H9 (cell line): ENCODE measurements at regions not wholly inside any gene's neighbourhood (a gene's known extent, or its start where the extent isn't known, plus 50 kb on each side); places are given as distances from the start of the nearest gene placed in this dataset.

ENCODE experiments used
- DNase-seq: peaks from one replicate; pipeline ENCODE4 v3.0.0-alpha.2; 2017
- H2AFZ ChIP-seq: one replicate; pipeline ENCODE4 v1.6.1; 2013; ENCODE audit warnings: mild to moderate bottlenecking, low read length, control low read depth, moderate library complexity
- H2AK5ac ChIP-seq: 2 replicates; pipeline ENCODE4 v1.6.1; 2013; ENCODE audit warnings: low read length, control low read depth, mixed read lengths; ENCODE audit not compliant: insufficient read length
- H2BK120ac ChIP-seq: one replicate; pipeline ENCODE4 v1.6.1; 2013; ENCODE audit warnings: low read depth, mild to moderate bottlenecking, low read length, control low read depth, inconsistent platforms; ENCODE audit not compliant: poor library complexity, severe bottlenecking
- H2BK12ac ChIP-seq: 2 replicates; pipeline ENCODE4 v1.6.1; 2013; ENCODE audit warnings: low read length, control low read depth, mixed read lengths, low read depth; ENCODE audit not compliant: insufficient read length
- H2BK15ac ChIP-seq: 2 replicates; pipeline ENCODE4 v1.6.1; 2013; ENCODE audit warnings: low read depth, low read length, control low read depth
- H2BK20ac ChIP-seq: one replicate; pipeline ENCODE4 v1.6.1; 2013; ENCODE audit warnings: low read depth, mild to moderate bottlenecking, low read length, control low read depth, inconsistent platforms; ENCODE audit not compliant: poor library complexity, severe bottlenecking
- H2BK5ac ChIP-seq: 2 replicates; pipeline ENCODE4 v1.6.1; 2013; ENCODE audit warnings: low read length, control low read depth, mixed read lengths; ENCODE audit not compliant: insufficient read length
- H3K14ac ChIP-seq: 2 replicates; pipeline ENCODE4 v1.6.1; 2013; ENCODE audit warnings: low read length, control low read depth; ENCODE audit not compliant: insufficient read depth
- H3K18ac ChIP-seq: 2 replicates; pipeline ENCODE4 v1.6.1; 2013; ENCODE audit warnings: low read depth, mild to moderate bottlenecking, mixed read lengths, low read length, control low read depth; ENCODE audit not compliant: insufficient read length
- H3K23ac ChIP-seq: 2 replicates; pipeline ENCODE4 v1.6.1; 2013; ENCODE audit warnings: low read length, control low read depth, mixed read lengths, low read depth; ENCODE audit not compliant: insufficient read length
- H3K23me2 ChIP-seq: 2 replicates; pipeline ENCODE4 v1.6.1; 2013; ENCODE audit warnings: low read depth, mild to moderate bottlenecking, mixed read lengths, low read length, control low read depth; ENCODE audit not compliant: insufficient read length, poor library complexity, severe bottlenecking
- H3K27ac ChIP-seq: 2 replicates; pipeline ENCODE4 v1.5.1; 2013; ENCODE audit warnings: low read length, control low read depth, mixed read lengths, low read depth; ENCODE audit not compliant: insufficient read length
- H3K27me3 ChIP-seq: 2 replicates; pipeline ENCODE4 v1.6.1; 2013; ENCODE audit warnings: low read length, control low read depth, inconsistent platforms; ENCODE audit not compliant: insufficient read depth
- H3K4ac ChIP-seq: 2 replicates; pipeline ENCODE4 v1.6.1; 2013; ENCODE audit warnings: low read depth, mild to moderate bottlenecking, control low read depth, inconsistent platforms, low read length, moderate library complexity
- H3K4me1 ChIP-seq: 2 replicates; pipeline ENCODE4 v1.6.1; 2013; ENCODE audit warnings: low read length, control low read depth, inconsistent platforms; ENCODE audit not compliant: insufficient read depth
- H3K4me2 ChIP-seq: 2 replicates; pipeline ENCODE4 v1.6.1; 2013; ENCODE audit warnings: low read length, control low read depth, mixed read lengths; ENCODE audit not compliant: insufficient read length, insufficient read depth
- H3K56ac ChIP-seq: 2 replicates; pipeline ENCODE4 v1.6.1; 2013; ENCODE audit warnings: low read depth, mild to moderate bottlenecking, mixed read lengths, low read length, control low read depth; ENCODE audit not compliant: insufficient read length
- H3K79me1 ChIP-seq: 2 replicates; pipeline ENCODE4 v1.6.1; 2013; ENCODE audit warnings: low read depth, mild to moderate bottlenecking, moderate library complexity, low read length, control low read depth, inconsistent platforms; ENCODE audit not compliant: insufficient read depth, poor library complexity, severe bottlenecking
- H3K79me2 ChIP-seq: 2 replicates; pipeline ENCODE4 v1.6.1; 2013; ENCODE audit warnings: low read length, control low read depth, inconsistent platforms; ENCODE audit not compliant: insufficient read depth
- H3K9ac ChIP-seq: 2 replicates; pipeline ENCODE4 v1.6.1; 2013; ENCODE audit warnings: low read length, control low read depth, mixed read lengths; ENCODE audit not compliant: insufficient read length; ENCODE audit errors: extremely low read depth
- H3K9me3 ChIP-seq: one replicate; pipeline ENCODE4 v1.6.1; 2013; ENCODE audit warnings: low read depth, low read length, inconsistent platforms; ENCODE audit not compliant: control insufficient read depth
- H3T11ph ChIP-seq: one replicate; pipeline ENCODE4 v1.6.1; 2013; ENCODE audit warnings: mild to moderate bottlenecking, low read length, control low read depth, inconsistent platforms
- H4K20me1 ChIP-seq: one replicate; pipeline ENCODE4 v1.6.1; 2013; ENCODE audit not compliant: control insufficient read depth, insufficient read length, insufficient read depth
- H4K5ac ChIP-seq: 2 replicates; pipeline ENCODE4 v1.6.1; 2013; ENCODE audit warnings: low read depth, mild to moderate bottlenecking, mixed read lengths, low read length, control low read depth; ENCODE audit not compliant: insufficient read length
- H4K8ac ChIP-seq: replicated peaks from 2 replicates; pipeline ENCODE4 v1.6.1; 2013; ENCODE audit warnings: low read length, control low read depth, mixed read lengths, low read depth; ENCODE audit not compliant: insufficient read length
- H4K91ac ChIP-seq: 2 replicates; pipeline ENCODE4 v1.6.1; 2013; ENCODE audit warnings: low read depth, mild to moderate bottlenecking, moderate library complexity, mixed read lengths, low read length, control low read depth; ENCODE audit not compliant: insufficient read length
- H3K27ac Mint-ChIP-seq, 3 experiments: 2 replicates in 2 of 3; 3 replicates in 1 of 3; pipeline ENCODE4 v1.8.0; 2020 to 2021; ENCODE audit warnings: mixed read lengths in 3 of 3, mild to moderate bottlenecking in 1 of 3, moderate library complexity in 1 of 3
- H3K27me3 Mint-ChIP-seq: 2 replicates; pipeline ENCODE4 v1.8.0; 2021; ENCODE audit warnings: low read depth, mild to moderate bottlenecking, moderate library complexity, mixed read lengths
- H3K36me3 Mint-ChIP-seq, 3 experiments: 2 replicates in 2 of 3; 3 replicates in 1 of 3; pipeline ENCODE4 v1.8.0; 2020 to 2021; ENCODE audit warnings: low read depth in 3 of 3, mixed read lengths in 3 of 3; ENCODE audit not compliant: insufficient read depth in 1 of 3
- H3K4me1 Mint-ChIP-seq, 2 experiments: 2 replicates each; pipeline ENCODE4 v1.8.0; 2020; ENCODE audit warnings: mixed read lengths in 2 of 2
- H3K4me3 Mint-ChIP-seq, 2 experiments: 2 replicates in 1 of 2; 3 replicates in 1 of 2; pipeline ENCODE4 v1.8.0; 2020 to 2021; ENCODE audit warnings: mild to moderate bottlenecking in 2 of 2, mixed read lengths in 2 of 2, moderate library complexity in 1 of 2
- H3K9me3 Mint-ChIP-seq, 2 experiments: 2 replicates in 1 of 2; 3 replicates in 1 of 2; pipeline ENCODE4 v1.8.0; 2020; ENCODE audit warnings: mild to moderate bottlenecking in 2 of 2, mixed read lengths in 2 of 2, moderate library complexity in 1 of 2
- CTCF ChIP-seq: fragments of 200-600 bp; sonication (generic); conservative IDR thresholded peaks from 3 replicates; pipeline ENCODE4 v1.8.0; 2021; ENCODE audit warnings: antibody characterized with exemption, mild to moderate bottlenecking
- WGBS: extraction: QIAGEN DNeasy Blood & Tissue Kit; methylation state at CpG from one replicate; pipeline ENCODE4 v1.1.7; 2013; ENCODE audit warnings: missing lambda C conversion rate, low lambda C conversion rate, mixed read lengths; ENCODE audit not compliant: insufficient read length; ENCODE audit errors: extremely low coverage; 5-methylcytosine and 5-hydroxymethylcytosine counted together

- Mint-ChIP-seq H3K4me1 (peaks cover 4% of the 10 kb centered on the region in 2 experiments; a peak in 3 of 4 replicates), H3K9me3 (no peaks in the 10 kb centered on the region), H3K4me3 (no peak overlapping the region), H3K27me3 (no peaks in the 10 kb centered on the region), H3K27ac (no peak overlapping the region), H3K36me3 (no peaks in the 10 kb centered on the region)
- Histone ChIP-seq H3K79me1 (no peaks in the 10 kb centered on the region), H3K23ac (no peak overlapping the region), H4K5ac (no peak overlapping the region), H3T11ph (no peak overlapping the region), H3K79me2 (no peaks in the 10 kb centered on the region), H3K9me3 (no peaks in the 10 kb centered on the region), H3K4me1 (no peaks in the 10 kb centered on the region), H2BK12ac (no peak overlapping the region), H3K56ac (no peak overlapping the region), H3K27me3 (no peaks in the 10 kb centered on the region), H3K27ac (no peak overlapping the region), H2BK5ac (no peak overlapping the region), H4K91ac (no peak overlapping the region), H2BK120ac (no peak overlapping the region), H3K9ac (no peak overlapping the region), H2AK5ac (no peak overlapping the region), H3K23me2 (no peaks in the 10 kb centered on the region), H4K8ac (no peak overlapping the region), H2AFZ (no peak overlapping the region), H2BK15ac (no peak overlapping the region), H2BK20ac (no peak overlapping the region), H4K20me1 (no peaks in the 10 kb centered on the region), H3K14ac (no peak overlapping the region), H3K4ac (no peak overlapping the region), H3K18ac (no peak overlapping the region), H3K4me2 (no peak overlapping the region)
- no peak for DNase-seq
- TF ChIP-seq CTCF = no peak
- WGBS = no CpG with 5 or more reads among the region's 3 CpGs
Measured at GRCh38 chr14:51182131-51182565, 57.9 kb upstream of the TMX1 start.
